ENCODE measurements at regions not wholly inside any gene's neighbourhood (a gene's known extent, or its start where the extent isn't known, plus 50 kb on each side); places are given as distances from the start of the nearest gene placed in this dataset.

GRCh38 chr6:90975741-90976140 lies 388.9 kb upstream of the MAP3K7 start:
- TF ChIP-seq CTCF (IDR thresholded peaks at IDR 0.05) = no peak
- TF ChIP-seq POLR2A (IDR thresholded peaks at IDR 0.05) = no peak
